ENCODE measurements at regions not wholly inside any gene's neighbourhood (a gene's known extent, or its start where the extent isn't known, plus 50 kb on each side); places are given as distances from the start of the nearest gene placed in this dataset.

- DNase-seq (ENCODE audit: low spot score), result no peak
Observed at GRCh38 chr10:8987712-8988111, 933.2 kb downstream of the GATA3 start.

GRCh38 chr10:8990280-8990987 is 935.9 kb downstream of the GATA3 start:
- no peak for DNase-seq (ENCODE audit: low spot score)

- no peak for DNase-seq (ENCODE audit: low spot score)
Observed at GRCh38 chr10:8992009-8992408, 937.5 kb downstream of the GATA3 start.

GRCh38 chr10:8993864-8994263 is 939.4 kb downstream of the GATA3 start:
- DNase-seq (ENCODE audit: low spot score), result no peak

GRCh38 chr10:8998751-8999150 is 944.3 kb downstream of the GATA3 start:
- no peak for DNase-seq (ENCODE audit: low spot score)

GRCh38 chr10:9003122-9003521 is 948.6 kb downstream of the GATA3 start:
- DNase-seq (ENCODE audit: low spot score), result no peak

GRCh38 chr10:9004736-9005135 is 950.2 kb downstream of the GATA3 start:
- DNase-seq (ENCODE audit: low spot score), result no peak

- no peak for DNase-seq (ENCODE audit: low spot score)
Observed at GRCh38 chr10:9009505-9009904, 955.0 kb downstream of the GATA3 start.

- no peak for DNase-seq (ENCODE audit: low spot score)
Observed at GRCh38 chr10:9010093-9010492, 955.6 kb downstream of the GATA3 start.

- DNase-seq (ENCODE audit: low spot score), result no peak
Observed at GRCh38 chr10:9010931-9011670, 956.6 kb downstream of the GATA3 start.

- no peak for DNase-seq (ENCODE audit: low spot score)
Observed at GRCh38 chr10:9012312-9012711, 957.8 kb downstream of the GATA3 start.

- no peak for DNase-seq (ENCODE audit: low spot score)
Observed at GRCh38 chr10:9015005-9015404, 960.5 kb downstream of the GATA3 start.

- no peak for DNase-seq (ENCODE audit: low spot score)
Observed at GRCh38 chr10:9015447-9015846, 961.0 kb downstream of the GATA3 start.

GRCh38 chr10:9016930-9017329 is 962.4 kb downstream of the GATA3 start:
- no peak for DNase-seq (ENCODE audit: low spot score)

GRCh38 chr10:9018195-9019173 is 964.0 kb downstream of the GATA3 start:
- no peak for DNase-seq (ENCODE audit: low spot score)

GRCh38 chr10:9023206-9023605 is 968.7 kb downstream of the GATA3 start:
- no peak for DNase-seq (ENCODE audit: low spot score)

- DNase-seq (ENCODE audit: low spot score), result no peak
Observed at GRCh38 chr10:9024210-9024609, 969.7 kb downstream of the GATA3 start.

GRCh38 chr10:9028231-9028630 is 973.7 kb downstream of the GATA3 start:
- DNase-seq (ENCODE audit: low spot score), result no peak

- no peak for DNase-seq (ENCODE audit: low spot score)
Observed at GRCh38 chr10:9035355-9035754, 980.9 kb downstream of the GATA3 start.

- DNase-seq (ENCODE audit: low spot score), result no peak
Observed at GRCh38 chr10:9036711-9037204, 982.3 kb downstream of the GATA3 start.

- DNase-seq (ENCODE audit: low spot score), result no peak
Observed at GRCh38 chr10:9038146-9038714, 983.7 kb downstream of the GATA3 start.

GRCh38 chr10:9043466-9043865 is 989.0 kb downstream of the GATA3 start:
- no peak for DNase-seq (ENCODE audit: low spot score)

Measured in D341Med (cell line).